ENCODE measurements at regions not wholly inside any gene's neighbourhood (a gene's known extent, or its start where the extent isn't known, plus 50 kb on each side); places are given as distances from the start of the nearest gene placed in this dataset.

GRCh38 chr15:69696946-69697345 lies 244.3 kb downstream of the RPLP1 start:
- ChIA-PET CTCF (no interaction called here), POLR2A (ENCODE audit: unreplicated experiment) (no interaction called here)
- H3K27me3 ChIP-seq (ENCODE audit: insufficient read depth, low read depth) = no peaks in the 10 kb centered on the region
- H3K36me3 ChIP-seq (ENCODE audit: low read depth) = no peaks in the 10 kb centered on the region
- no peak overlapping the region for H3K4me2 ChIP-seq
- H2AFZ ChIP-seq = no peak overlapping the region
- no peaks in the 10 kb centered on the region for H3K4me1 ChIP-seq (replicated peaks; ENCODE audit: insufficient read depth)
- no peaks in the 10 kb centered on the region for H3K9me3 ChIP-seq (ENCODE audit: insufficient read depth, low read depth)
- H3F3A ChIP-seq (ENCODE audit: insufficient read depth, low read depth) = no peaks in the 10 kb centered on the region
- no peaks in the 10 kb centered on the region for H3K9me2 ChIP-seq (ENCODE audit: insufficient read depth)
- DNase-seq = no peak
- no peak for TF ChIP-seq EZH2 (IDR thresholded peaks at IDR 0.05; ENCODE audit: low read depth)
- no peaks in the 10 kb centered on the region for H3K79me2 ChIP-seq (ENCODE audit: low read depth)
- intact Hi-C loops (cut with micrococcal nuclease; ENCODE audit: unreplicated experiment) = no loop called here
- no peaks in the 10 kb centered on the region for H4K20me1 ChIP-seq (ENCODE audit: insufficient read depth)
- H3K4me3 ChIP-seq = no peak overlapping the region
- H3K27ac ChIP-seq = no peak overlapping the region
- no TSS peak for BruUV-seq (replicated peaks)

- H3K36me3 ChIP-seq (ENCODE audit: low read depth) = no peaks in the 10 kb centered on the region
- ChIA-PET CTCF (no interaction called here), POLR2A (ENCODE audit: unreplicated experiment) (no interaction called here)
- no peak overlapping the region for H3K4me2 ChIP-seq
- intact Hi-C loops (cut with micrococcal nuclease; ENCODE audit: unreplicated experiment) = no loop called here
- TF ChIP-seq CTCF (conservative IDR thresholded peaks at IDR 0.05) = no peak
- no peak for TF ChIP-seq EZH2 (IDR thresholded peaks at IDR 0.05; ENCODE audit: low read depth)
- no peaks in the 10 kb centered on the region for H4K20me1 ChIP-seq (ENCODE audit: insufficient read depth)
- H3K4me1 ChIP-seq (replicated peaks; ENCODE audit: insufficient read depth) = no peaks in the 10 kb centered on the region
- no peak overlapping the region for H2AFZ ChIP-seq
- no peak overlapping the region for H3K27ac ChIP-seq
- no peaks in the 10 kb centered on the region for H3F3A ChIP-seq (ENCODE audit: insufficient read depth, low read depth)
- H3K4me3 ChIP-seq = no peak overlapping the region
- no TSS peak for BruUV-seq (replicated peaks)
- no peaks in the 10 kb centered on the region for H3K27me3 ChIP-seq (ENCODE audit: insufficient read depth, low read depth)
- no peaks in the 10 kb centered on the region for H3K79me2 ChIP-seq (ENCODE audit: low read depth)
- no peak for DNase-seq
- no peaks in the 10 kb centered on the region for H3K9me2 ChIP-seq (ENCODE audit: insufficient read depth)
- no peaks in the 10 kb centered on the region for H3K9me3 ChIP-seq (ENCODE audit: insufficient read depth, low read depth)
Measured at GRCh38 chr15:69697916-69698315, 245.3 kb downstream of the RPLP1 start.

DNA sequence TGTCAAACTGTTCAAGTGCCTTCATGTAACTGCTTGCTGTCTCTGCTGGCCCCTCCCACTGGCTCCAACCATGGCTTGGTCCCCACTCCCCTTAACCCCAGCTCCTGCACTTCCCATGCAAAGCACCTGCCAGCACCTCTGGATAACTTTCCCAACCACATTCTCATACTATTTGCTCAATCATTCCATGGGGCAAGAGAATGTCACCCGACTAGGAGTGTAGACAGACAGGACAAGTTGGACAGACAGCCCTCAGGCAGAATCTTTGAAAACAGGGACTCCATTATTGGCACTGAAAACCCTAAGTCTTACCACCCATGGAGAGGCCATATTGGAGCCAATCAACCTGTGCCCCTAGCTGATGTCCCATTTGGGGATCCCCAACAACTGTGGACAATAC lies 246.5 kb downstream of the RPLP1 start:
- Histone ChIP-seq H2AFZ (no peak overlapping the region), H3K27me3 (ENCODE audit: insufficient read depth, low read depth) (no peaks in the 10 kb centered on the region), H3K36me3 (ENCODE audit: low read depth) (no peaks in the 10 kb centered on the region), H3K4me2 (no peak overlapping the region), H3F3A (ENCODE audit: insufficient read depth, low read depth) (no peaks in the 10 kb centered on the region), H4K20me1 (ENCODE audit: insufficient read depth) (no peaks in the 10 kb centered on the region), H3K9me2 (ENCODE audit: insufficient read depth) (no peaks in the 10 kb centered on the region), H3K27ac (no peak overlapping the region), H3K4me1 (replicated peaks; ENCODE audit: insufficient read depth) (no peaks in the 10 kb centered on the region), H3K4me3 (no peak overlapping the region), H3K9me3 (ENCODE audit: insufficient read depth, low read depth) (no peaks in the 10 kb centered on the region), H3K79me2 (ENCODE audit: low read depth) (no peaks in the 10 kb centered on the region)
- CTCF ChIA-PET = no interaction called here
- DNase-seq = no peak
- no peak for TF ChIP-seq EZH2 (IDR thresholded peaks at IDR 0.05; ENCODE audit: low read depth)
- BruUV-seq (replicated peaks) = no TSS peak
- POLR2A ChIA-PET (ENCODE audit: unreplicated experiment) = no interaction called here
- intact Hi-C loops (cut with micrococcal nuclease; ENCODE audit: unreplicated experiment) = no loop called here

- no peaks in the 10 kb centered on the region for H3K9me2 ChIP-seq (ENCODE audit: insufficient read depth)
- H3K4me1 ChIP-seq (replicated peaks; ENCODE audit: insufficient read depth) = no peaks in the 10 kb centered on the region
- ChIA-PET CTCF (no interaction called here), POLR2A (ENCODE audit: unreplicated experiment) (no interaction called here)
- H2AFZ ChIP-seq = no peak overlapping the region
- no TSS peak for BruUV-seq (replicated peaks)
- intact Hi-C loops (cut with micrococcal nuclease; ENCODE audit: unreplicated experiment) = no loop called here
- no peaks in the 10 kb centered on the region for H3K9me3 ChIP-seq (ENCODE audit: insufficient read depth, low read depth)
- no peak overlapping the region for H3K4me3 ChIP-seq
- no peaks in the 10 kb centered on the region for H3F3A ChIP-seq (ENCODE audit: insufficient read depth, low read depth)
- no peak for DNase-seq
- no peaks in the 10 kb centered on the region for H3K79me2 ChIP-seq (ENCODE audit: low read depth)
- H3K36me3 ChIP-seq (ENCODE audit: low read depth) = no peaks in the 10 kb centered on the region
- no peak overlapping the region for H3K4me2 ChIP-seq
- no peaks in the 10 kb centered on the region for H4K20me1 ChIP-seq (ENCODE audit: insufficient read depth)
- no peaks in the 10 kb centered on the region for H3K27me3 ChIP-seq (ENCODE audit: insufficient read depth, low read depth)
- TF ChIP-seq EZH2 (IDR thresholded peaks at IDR 0.05; ENCODE audit: low read depth) = no peak
- TF ChIP-seq CTCF (conservative IDR thresholded peaks at IDR 0.05) = no peak
- H3K27ac ChIP-seq = no peak overlapping the region
Measured at GRCh38 chr15:69700380-69700779, 247.8 kb downstream of the RPLP1 start.

Data from PC-9 (cell line).